Inferior parietal cortex (tissue), 1 donor: ENCODE measurements at regions not wholly inside any gene's neighbourhood (a gene's known extent, or its start where the extent isn't known, plus 50 kb on each side); places are given as distances from the start of the nearest gene placed in this dataset.

ENCODE experiments used
- DNase-seq: peaks from one replicate; pipeline ENCODE4 v3.0.0-alpha.2; 2016; ENCODE audit errors: extremely low spot score

- DNase-seq, result no peak
These were observed 397.6 kb downstream of the LRFN5 start for GRCh38 chr14:42004321-42004720.

- no peak for DNase-seq
These were observed 395.5 kb downstream of the LRFN5 start for GRCh38 chr14:42002141-42002540.

DNA sequence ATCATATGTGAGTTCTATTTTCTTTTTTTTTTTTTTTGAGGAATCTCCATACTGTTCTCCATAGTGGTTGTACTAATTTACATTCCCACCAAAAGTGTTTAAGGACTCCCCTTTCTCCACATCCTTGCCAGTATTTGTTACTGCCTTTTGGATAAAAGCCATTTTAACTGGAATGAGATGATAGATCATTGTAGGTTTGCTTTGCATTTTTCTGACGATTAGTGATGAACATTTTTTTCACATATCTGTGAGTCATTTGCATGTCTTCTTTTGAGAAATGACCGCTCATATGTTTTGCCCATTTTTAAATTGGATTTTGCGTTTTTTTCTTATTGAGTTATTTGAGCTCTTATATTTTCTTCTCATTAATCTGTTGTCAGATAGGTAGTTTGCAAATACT is 394.8 kb downstream of the LRFN5 start:
- no peak for DNase-seq

DNA sequence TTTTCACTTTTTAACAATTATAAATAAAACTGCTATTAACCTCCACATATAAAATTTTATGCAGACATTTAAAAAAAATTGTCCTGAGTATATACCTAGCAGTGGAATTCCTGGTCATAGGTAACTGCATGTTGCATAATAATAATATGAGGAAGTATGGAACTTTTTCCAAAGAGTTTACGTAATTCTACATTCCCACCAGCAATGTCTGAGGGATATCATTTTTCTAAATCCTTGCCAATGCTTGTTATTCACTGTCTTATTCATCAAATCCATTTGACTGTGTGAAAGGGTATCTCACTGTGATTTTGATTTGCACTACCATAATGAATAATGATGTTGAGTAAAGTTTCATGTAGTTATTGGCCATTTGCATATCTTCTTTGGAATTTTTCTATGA is 393.8 kb downstream of the LRFN5 start:
- DNase-seq, result no peak

- DNase-seq, result no peak
These were observed 387.0 kb downstream of the LRFN5 start for GRCh38 chr14:41993687-41994086.

DNA sequence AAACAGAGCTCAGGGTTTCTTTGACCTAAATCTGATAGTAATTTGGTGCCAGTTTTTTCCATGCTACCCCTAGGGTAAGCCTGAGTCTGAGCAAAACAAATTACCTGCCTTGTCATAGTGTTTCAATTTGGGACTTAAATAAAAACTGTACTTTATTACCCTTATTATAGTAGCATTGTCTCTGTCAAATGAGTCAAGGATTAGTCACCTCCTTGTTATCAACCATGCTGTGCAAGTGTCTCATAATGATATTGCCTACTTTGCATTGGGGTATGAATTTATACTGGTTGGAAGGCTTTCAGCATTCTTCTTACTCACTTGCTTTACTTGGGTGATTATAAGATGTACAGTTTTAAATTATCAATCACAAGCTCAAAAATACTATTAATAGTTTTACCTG is 380.0 kb downstream of the LRFN5 start:
- DNase-seq, result no peak

DNA sequence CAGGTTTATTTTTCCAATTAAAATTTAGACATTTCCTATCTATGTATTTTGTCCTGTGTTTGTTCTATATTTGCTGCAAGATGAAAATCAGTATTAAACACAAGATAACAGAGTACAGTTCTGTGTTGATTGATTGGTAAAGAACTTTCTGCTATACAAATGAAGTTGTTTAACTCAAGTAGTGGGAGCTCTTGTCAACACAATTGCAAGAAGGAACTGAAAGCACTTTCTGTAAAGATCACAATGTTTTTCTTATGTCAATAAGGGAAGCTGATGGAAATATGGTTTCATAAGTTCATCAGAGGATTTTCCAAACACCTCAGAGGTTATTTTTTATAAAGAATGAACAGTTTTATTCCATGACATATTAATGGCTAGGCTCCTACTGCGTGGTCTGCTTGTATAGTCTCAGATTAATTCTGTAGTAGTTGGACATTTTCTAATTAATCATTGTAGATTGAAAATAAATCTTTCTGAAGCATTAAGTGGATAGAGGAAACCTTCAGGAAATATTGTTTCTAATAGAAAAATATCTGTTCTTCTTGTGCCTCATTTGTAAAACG is 379.5 kb downstream of the LRFN5 start:
- DNase-seq, result no peak

GRCh38 chr14:41973178-41973577 is 366.5 kb downstream of the LRFN5 start:
- no peak for DNase-seq

GRCh38 chr14:41972531-41972930 is 365.9 kb downstream of the LRFN5 start:
- no peak for DNase-seq

- no peak for DNase-seq
These were observed 353.6 kb downstream of the LRFN5 start for GRCh38 chr14:41960281-41960680.

- DNase-seq, result no peak
These were observed 350.8 kb downstream of the LRFN5 start for GRCh38 chr14:41957459-41957858.
